ENCODE measurements at regions not wholly inside any gene's neighbourhood (a gene's known extent, or its start where the extent isn't known, plus 50 kb on each side); places are given as distances from the start of the nearest gene placed in this dataset.

DNA sequence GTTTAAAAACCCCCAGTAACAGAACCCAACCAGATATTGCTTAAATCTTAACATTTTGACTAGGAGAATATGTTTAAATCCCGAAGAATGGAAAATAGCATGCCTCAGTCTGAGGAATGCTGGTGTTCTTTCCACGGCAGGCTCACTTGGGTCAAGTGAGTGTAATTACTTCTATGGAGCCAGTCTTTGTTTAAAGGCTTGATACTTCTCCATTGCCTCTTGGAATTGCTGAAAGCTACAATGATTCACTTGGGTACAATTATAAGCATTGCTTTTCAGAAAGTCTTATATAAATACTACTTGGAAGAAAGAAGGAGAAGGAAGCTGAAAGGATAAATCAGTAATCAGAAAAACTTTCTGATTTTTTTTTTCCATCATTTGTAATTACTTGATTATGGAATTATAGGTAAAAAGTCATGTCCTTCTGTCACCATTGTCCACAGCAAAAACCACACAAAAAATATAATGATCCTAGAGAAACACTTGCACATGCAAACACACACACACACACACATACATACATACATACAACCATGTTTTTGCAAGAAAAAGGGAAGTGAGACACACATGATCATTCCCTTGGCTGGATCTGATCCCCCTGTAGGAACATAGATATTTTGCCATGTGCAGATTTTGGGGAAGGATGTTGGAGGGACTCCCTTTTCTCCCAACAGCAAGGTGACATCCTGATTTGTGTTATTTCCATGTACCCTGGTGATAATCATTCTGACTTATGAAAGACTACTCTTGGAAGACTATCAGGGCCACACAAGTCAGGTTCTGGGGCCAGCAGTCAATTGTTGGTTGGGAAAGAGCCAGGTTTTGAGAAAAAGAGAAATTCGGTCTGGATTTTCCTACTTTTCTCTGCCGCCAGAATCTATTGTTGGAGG lies 396.0 kb upstream of the BTBD3 start:
- Histone ChIP-seq H3K4me1 (ENCODE audit: control insufficient read depth in 1 of 2, insufficient read depth in 2 of 2, low read length in 2 of 2) (no peaks in the 10 kb centered on the region), H3K79me2 (ENCODE audit: insufficient read depth, low read length) (no peaks in the 10 kb centered on the region), H3K9me2 (ENCODE audit: insufficient read depth) (no peaks in the 10 kb centered on the region), H3K4me2 (ENCODE audit: low read length) (no peak overlapping the region), H3K9me3 (ENCODE audit: control insufficient read depth in 1 of 2, insufficient read depth in 1 of 2, low read depth in 1 of 2, low read length in 2 of 2) (no peaks in the 10 kb centered on the region), H3K4me3 (replicated peaks in 1 of 2; ENCODE audit: low read depth in 1 of 2, low read length in 2 of 2) (no peak overlapping the region), H3K9ac (ENCODE audit: low read length) (no peak overlapping the region), H3K36me3 (ENCODE audit: control insufficient read depth in 1 of 2, insufficient read depth in 2 of 2, low read length in 2 of 2) (no peaks in the 10 kb centered on the region), H3K27me3 (ENCODE audit: insufficient read depth, low read length) (no peaks in the 10 kb centered on the region), H3K27ac (ENCODE audit: low read depth, low read length) (no peak overlapping the region), H4K20me1 (ENCODE audit: insufficient read depth) (no peaks in the 10 kb centered on the region), H2AFZ (ENCODE audit: low read depth, low read length, poor library complexity, severe bottlenecking) (no peak overlapping the region)
- TF ChIP-seq ZFX (IDR thresholded peaks at IDR 0.05) (no peak), SP1 (IDR thresholded peaks at IDR 0.05; ENCODE audit: low read depth) (no peak), CBX3 (IDR thresholded peaks at IDR 0.05; ENCODE audit: low read depth) (no peak), JUND (IDR thresholded peaks at IDR 0.05) (no peak), CTCF (IDR thresholded peaks at IDR 0.05 in 2 of 3, conservative IDR thresholded peaks at IDR 0.05 in 1 of 3; ENCODE audit: borderline replicate concordance in 1 of 3, insufficient read depth in 1 of 3, low read depth in 2 of 3, low read length in 2 of 3) (no peak), CEBPB (IDR thresholded peaks at IDR 0.05; ENCODE audit: low read depth) (no peak), ZNF274 (IDR thresholded peaks at IDR 0.05; ENCODE audit: low read depth, low read length) (no peak), FOSL1 (IDR thresholded peaks at IDR 0.05; ENCODE audit: low read depth) (no peak), MAX (IDR thresholded peaks at IDR 0.05) (no peak), POLR2A (IDR thresholded peaks at IDR 0.05; ENCODE audit: borderline replicate concordance, extremely low read depth, insufficient read depth, insufficient read length) (no peak), ELF1 (IDR thresholded peaks at IDR 0.05; ENCODE audit: borderline replicate concordance, low read depth) (no peak), RAD21 (IDR thresholded peaks at IDR 0.05; ENCODE audit: low read depth) (no peak)
- RAD21 ChIA-PET (ENCODE audit: low non-redundant PET in 1 of 2, low total read pairs in 2 of 2, uncharacterized antibody in 2 of 2, unreplicated experiment in 2 of 2), result no interaction called here
- ATAC-seq (no peak), DNase-seq (ENCODE audit: low read depth, low spot score) (no peak)
- CTCF ChIA-PET, result no interaction called here
- POLR2A ChIA-PET, result no interaction called here
- BruUV-seq (replicated peaks), result no TSS peak
- intact Hi-C loops (cut with micrococcal nuclease), result no loop called here
